ENCODE measurements at regions not wholly inside any gene's neighbourhood (a gene's known extent, or its start where the extent isn't known, plus 50 kb on each side); places are given as distances from the start of the nearest gene placed in this dataset.

DNA sequence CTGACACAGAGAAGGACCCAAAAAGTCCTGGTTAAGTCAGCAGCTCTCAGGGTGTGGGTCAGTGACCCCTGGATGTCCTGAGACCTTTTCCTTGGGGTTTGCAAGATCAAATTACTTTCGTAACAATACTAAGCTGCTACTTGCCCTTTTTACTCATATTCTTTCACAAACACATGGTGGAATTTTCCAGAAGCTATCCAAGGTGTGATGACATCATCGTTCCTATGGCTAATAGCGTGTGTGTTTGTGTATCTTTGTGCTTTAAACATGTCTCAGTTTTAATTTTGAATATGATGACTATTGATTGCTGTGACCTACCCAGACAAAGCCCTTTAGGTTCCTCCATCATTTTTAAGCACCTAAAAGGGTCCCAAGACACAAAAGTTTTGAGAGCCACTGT lies 176.2 kb downstream of the PHETA1 start:
- H3K36me3 ChIP-seq (ENCODE audit: control insufficient read depth in 4 of 4, insufficient read depth in 4 of 4, low read length in 4 of 4): no peaks in the 10 kb centered on the region
- peaks cover 0 to 15% (median 8%) of the 10 kb centered on the region in 3 donors for H3K27me3 ChIP-seq (ENCODE audit: control insufficient read depth in 3 of 3, insufficient read depth in 3 of 3, low read length in 2 of 3)
- ATAC-seq (ENCODE audit: insufficient read depth, low FRiP score) (no peak), DNase-seq (no peak)
- H3K4me1 ChIP-seq (ENCODE audit: control insufficient read depth in 5 of 5, insufficient read depth in 5 of 5, low read length in 5 of 5): peaks cover 0 to 7% (median 0%) of the 10 kb centered on the region in 5 donors
- 71 to 78% methylated on average over 3 of the region's 3 CpGs for WGBS, 2 donors
- H3K27ac ChIP-seq (ENCODE audit: low read depth in 1 of 2, low read length in 1 of 2): no peak overlapping the region
- H3K4me3 ChIP-seq: no peak overlapping the region
- no peak overlapping the region for H3K9ac ChIP-seq (ENCODE audit: insufficient read depth in 1 of 2, low read length in 2 of 2)
- H3K9me3 ChIP-seq (ENCODE audit: control insufficient read depth in 4 of 4, insufficient read depth in 3 of 4, low read length in 3 of 4): peaks cover 0 to 2% (median 0%) of the 10 kb centered on the region in 4 donors
- TF ChIP-seq, protein P1, sequence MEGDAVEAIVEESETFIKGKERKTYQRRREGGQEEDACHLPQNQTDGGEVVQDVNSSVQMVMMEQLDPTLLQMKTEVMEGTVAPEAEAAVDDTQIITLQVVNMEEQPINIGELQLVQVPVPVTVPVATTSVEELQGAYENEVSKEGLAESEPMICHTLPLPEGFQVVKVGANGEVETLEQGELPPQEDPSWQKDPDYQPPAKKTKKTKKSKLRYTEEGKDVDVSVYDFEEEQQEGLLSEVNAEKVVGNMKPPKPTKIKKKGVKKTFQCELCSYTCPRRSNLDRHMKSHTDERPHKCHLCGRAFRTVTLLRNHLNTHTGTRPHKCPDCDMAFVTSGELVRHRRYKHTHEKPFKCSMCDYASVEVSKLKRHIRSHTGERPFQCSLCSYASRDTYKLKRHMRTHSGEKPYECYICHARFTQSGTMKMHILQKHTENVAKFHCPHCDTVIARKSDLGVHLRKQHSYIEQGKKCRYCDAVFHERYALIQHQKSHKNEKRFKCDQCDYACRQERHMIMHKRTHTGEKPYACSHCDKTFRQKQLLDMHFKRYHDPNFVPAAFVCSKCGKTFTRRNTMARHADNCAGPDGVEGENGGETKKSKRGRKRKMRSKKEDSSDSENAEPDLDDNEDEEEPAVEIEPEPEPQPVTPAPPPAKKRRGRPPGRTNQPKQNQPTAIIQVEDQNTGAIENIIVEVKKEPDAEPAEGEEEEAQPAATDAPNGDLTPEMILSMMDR (IDR thresholded peaks at IDR 0.05; ENCODE audit: control extremely low read depth, extremely low read depth): no peak

DNA sequence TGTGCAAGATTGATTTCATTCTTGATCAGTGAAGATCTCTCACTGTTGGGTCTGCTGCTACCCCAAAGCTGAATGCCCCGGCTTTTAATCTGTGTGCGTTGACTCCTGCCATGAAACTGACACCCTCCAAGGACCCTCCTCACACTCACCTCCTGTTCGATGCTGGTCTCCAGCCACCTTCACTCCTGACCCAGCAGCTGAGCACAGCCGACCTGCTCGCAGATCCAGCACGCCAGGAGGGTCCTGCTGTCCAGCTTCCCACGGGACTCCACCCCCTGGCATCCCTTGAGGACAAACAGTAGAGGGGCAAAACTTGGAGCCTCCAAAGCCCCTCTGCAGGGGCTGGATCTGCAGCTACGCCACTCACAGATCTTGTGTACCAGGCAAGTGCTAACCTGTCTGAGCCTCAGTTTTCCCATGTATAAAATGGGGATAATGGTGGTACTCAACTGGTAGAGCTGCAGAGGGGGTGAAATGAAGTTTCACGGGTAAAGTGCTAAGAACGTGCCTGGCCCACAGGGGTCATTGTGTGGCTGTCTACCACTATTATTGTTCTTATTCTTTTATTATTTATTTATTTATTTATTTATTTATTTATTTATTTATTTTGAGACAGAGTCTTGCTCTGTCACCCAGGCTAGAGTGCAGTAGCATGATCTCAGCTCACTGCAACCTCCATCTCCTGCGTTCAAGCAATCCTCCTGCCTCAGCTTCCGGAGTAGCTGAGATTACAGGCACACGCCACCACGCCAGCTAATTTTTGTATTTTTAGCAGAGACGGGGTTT lies 178.0 kb downstream of the PHETA1 start:
- Histone ChIP-seq H3K36me3 (ENCODE audit: control insufficient read depth in 4 of 4, insufficient read depth in 4 of 4, low read length in 4 of 4) (no peaks in the 10 kb centered on the region), H3K27me3 (ENCODE audit: control insufficient read depth in 3 of 3, insufficient read depth in 3 of 3, low read length in 2 of 3) (peaks cover 0 to 15% (median 8%) of the 10 kb centered on the region in 3 donors), H3K4me1 (ENCODE audit: control insufficient read depth in 5 of 5, insufficient read depth in 5 of 5, low read length in 5 of 5) (peaks cover 0 to 7% (median 0%) of the 10 kb centered on the region in 5 donors), H3K9ac (ENCODE audit: insufficient read depth in 1 of 2, low read length in 2 of 2) (no peak overlapping the region), H3K27ac (ENCODE audit: low read depth in 1 of 2, low read length in 1 of 2) (no peak overlapping the region), H3K4me3 (no peak overlapping the region), H3K9me3 (ENCODE audit: control insufficient read depth in 4 of 4, insufficient read depth in 3 of 4, low read length in 3 of 4) (peaks cover 0 to 2% (median 0%) of the 10 kb centered on the region in 4 donors)
- ATAC-seq (ENCODE audit: insufficient read depth, low FRiP score): no peak
- 86 to 87% methylated on average over 15 of the region's 15 CpGs for WGBS, 2 donors
- no peak for DNase-seq
- TF ChIP-seq, protein P1 (IDR thresholded peaks at IDR 0.05; ENCODE audit: control extremely low read depth, extremely low read depth): no peak

DNA sequence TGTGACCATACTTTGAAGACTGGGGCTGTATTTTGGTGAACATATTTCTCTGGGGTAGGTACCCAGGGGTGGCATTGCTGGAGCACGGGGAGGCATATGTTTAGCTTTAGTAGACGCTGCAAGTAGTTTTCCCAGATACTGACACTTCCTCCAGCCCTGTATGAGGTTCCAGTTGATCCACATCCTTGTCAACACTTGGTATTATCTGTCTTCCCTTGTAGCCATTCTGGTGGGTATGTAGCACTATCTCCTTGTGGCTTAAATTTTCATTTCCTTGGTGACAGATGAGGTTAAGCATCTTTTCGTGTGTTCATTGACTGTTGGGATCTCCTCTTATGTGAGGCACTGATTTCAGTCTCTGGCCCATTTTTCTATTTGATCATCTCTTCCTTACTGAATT lies 179.1 kb downstream of the PHETA1 start:
- DNase-seq (no peak), ATAC-seq (ENCODE audit: insufficient read depth, low FRiP score) (no peak)
- H3K4me1 ChIP-seq (ENCODE audit: control insufficient read depth in 5 of 5, insufficient read depth in 5 of 5, low read length in 5 of 5): peaks cover 0 to 6% (median 0%) of the 10 kb centered on the region in 5 donors
- no peak overlapping the region for H3K9ac ChIP-seq (ENCODE audit: insufficient read depth in 1 of 2, low read length in 2 of 2)
- no peaks in the 10 kb centered on the region for H3K36me3 ChIP-seq (ENCODE audit: control insufficient read depth in 4 of 4, insufficient read depth in 4 of 4, low read length in 4 of 4)
- 73 to 80% methylated on average over 3 of the region's 3 CpGs for WGBS, 2 donors
- H3K4me3 ChIP-seq: no peak overlapping the region
- peaks cover 0 to 2% (median 0%) of the 10 kb centered on the region in 4 donors for H3K9me3 ChIP-seq (ENCODE audit: control insufficient read depth in 4 of 4, insufficient read depth in 3 of 4, low read length in 3 of 4)
- TF ChIP-seq, protein P1 (IDR thresholded peaks at IDR 0.05; ENCODE audit: control extremely low read depth, extremely low read depth): no peak
- no peak overlapping the region for H3K27ac ChIP-seq (ENCODE audit: low read depth in 1 of 2, low read length in 1 of 2)
- H3K27me3 ChIP-seq (ENCODE audit: control insufficient read depth in 3 of 3, insufficient read depth in 3 of 3, low read length in 2 of 3): peaks cover 0 to 12% (median 8%) of the 10 kb centered on the region in 3 donors

Measured in lung (tissue), 11 donors.